Spleen (tissue), 11 donors: ENCODE measurements at regions not wholly inside any gene's neighbourhood (a gene's known extent, or its start where the extent isn't known, plus 50 kb on each side); places are given as distances from the start of the nearest gene placed in this dataset.

Experiments used
- DNase-seq: peaks from one replicate; pipeline ENCODE4 v3.0.0-alpha.2; 2020
- H3K27ac ChIP-seq, 8 donors: fragments of 200-600 bp; sonication (generic) in 7 of 8; 1 replicate in 4 of 8; 2 replicates in 4 of 8; pipeline versions ENCODE4 v1.5.0 to v1.8.0; 2016 to 2021; ENCODE audit warnings: inconsistent platforms in 4 of 8, mild to moderate bottlenecking in 4 of 8, moderate library complexity in 1 of 8
- H3K27me3 ChIP-seq, 7 donors: fragments of 200-600 bp; sonication (generic) in 6 of 7; replicated peaks in 1 of 7; 1 replicate in 4 of 7; 2 replicates in 3 of 7; pipeline versions ENCODE4 v1.5.0 to v1.8.0; 2016 to 2021; ENCODE audit warnings: inconsistent platforms in 3 of 7, mild to moderate bottlenecking in 1 of 7
- H3K36me3 ChIP-seq, 6 donors: fragments of 200-600 bp; sonication (generic) in 5 of 6; 1 replicate in 4 of 6; 2 replicates in 2 of 6; pipeline versions ENCODE4 v1.5.0 to v1.8.0; 2016 to 2021; ENCODE audit warnings: inconsistent platforms in 2 of 6
- H3K4me1 ChIP-seq, 6 donors: fragments of 200-600 bp; sonication (generic) in 5 of 6; 1 replicate in 3 of 6; 2 replicates in 3 of 6; pipeline versions ENCODE4 v1.5.0 to v1.8.0; 2016 to 2021; ENCODE audit warnings: inconsistent platforms in 3 of 6
- H3K4me3 ChIP-seq, 8 donors: fragments of 200-600 bp; sonication (generic) in 7 of 8; 1 replicate in 4 of 8; 2 replicates in 4 of 8; pipeline versions ENCODE4 v1.5.0 to v1.8.0; 2016 to 2021; ENCODE audit warnings: inconsistent platforms in 4 of 8, mild to moderate bottlenecking in 4 of 8, moderate library complexity in 2 of 8
- H3K9me3 ChIP-seq, 8 donors: fragments of 200-600 bp; sonication (generic) in 7 of 8; 1 replicate in 4 of 8; 2 replicates in 4 of 8; pipeline versions ENCODE4 v1.5.0 to v1.8.0; 2016 to 2021; ENCODE audit warnings: inconsistent platforms in 4 of 8
- POLR2A ChIP-seq, 3 donors: fragments of 450-650 bp; IDR thresholded peaks; one replicate each; pipeline ENCODE4 v1.5.1; 2017; ENCODE audit warnings: antibody characterized with exemption in 3 of 3, mild to moderate bottlenecking in 1 of 3
- POLR2AphosphoS5 ChIP-seq, 3 donors: sonication (generic); formaldehyde crosslinking; IDR thresholded peaks; one replicate each; pipeline ENCODE4 v1.5.1; 2017; ENCODE audit warnings: antibody characterized with exemption in 3 of 3
- WGBS, 5 donors: extraction: QIAGEN DNeasy Blood & Tissue Kit in 3 of 5; methylation state at CpG; one replicate each; pipeline versions ENCODE4 v1.1.5 to v1.1.7; 2013 to 2018; 5-methylcytosine and 5-hydroxymethylcytosine counted together
- intact Hi-C: fragments of 100-400 bp; cut with DNase I; formaldehyde crosslinking; loops from one replicate; pipeline ENCODE4 v1.15.0; 2023; ENCODE audit warnings: low total_unique reads
- TF ChIP-seq, protein P1 (sequence below), 11 experiments: fragments of 200-600 bp in 7 of 11; fragments of 450-650 bp in 4 of 11; sonication (generic) in 4 of 11; IDR thresholded peaks in 8 of 11; conservative IDR thresholded peaks in 3 of 11; 1 replicate in 7 of 11; 2 replicates in 4 of 11; pipeline versions ENCODE4 v1.4.0 to v1.8.0; 2016 to 2021; ENCODE audit warnings: antibody characterized with exemption in 11 of 11, inconsistent platforms in 4 of 11, mild to moderate bottlenecking in 1 of 11
- donor health status: healthy with polysubstance abuse.
- donor health status: DM: no; HTN: no; CAD: no; lungs with moderate emphysema.
- donor health status: DM: no; HTN: no; CAD: no.
- donor health status: Bipolar disorder and iron deficiency.
- donor health status: healthy.
- donor health status: DM: no; HTN: no; CAD: no.
- donor health status: DM: yes; HTN: yes; CAD: no.

DNA sequence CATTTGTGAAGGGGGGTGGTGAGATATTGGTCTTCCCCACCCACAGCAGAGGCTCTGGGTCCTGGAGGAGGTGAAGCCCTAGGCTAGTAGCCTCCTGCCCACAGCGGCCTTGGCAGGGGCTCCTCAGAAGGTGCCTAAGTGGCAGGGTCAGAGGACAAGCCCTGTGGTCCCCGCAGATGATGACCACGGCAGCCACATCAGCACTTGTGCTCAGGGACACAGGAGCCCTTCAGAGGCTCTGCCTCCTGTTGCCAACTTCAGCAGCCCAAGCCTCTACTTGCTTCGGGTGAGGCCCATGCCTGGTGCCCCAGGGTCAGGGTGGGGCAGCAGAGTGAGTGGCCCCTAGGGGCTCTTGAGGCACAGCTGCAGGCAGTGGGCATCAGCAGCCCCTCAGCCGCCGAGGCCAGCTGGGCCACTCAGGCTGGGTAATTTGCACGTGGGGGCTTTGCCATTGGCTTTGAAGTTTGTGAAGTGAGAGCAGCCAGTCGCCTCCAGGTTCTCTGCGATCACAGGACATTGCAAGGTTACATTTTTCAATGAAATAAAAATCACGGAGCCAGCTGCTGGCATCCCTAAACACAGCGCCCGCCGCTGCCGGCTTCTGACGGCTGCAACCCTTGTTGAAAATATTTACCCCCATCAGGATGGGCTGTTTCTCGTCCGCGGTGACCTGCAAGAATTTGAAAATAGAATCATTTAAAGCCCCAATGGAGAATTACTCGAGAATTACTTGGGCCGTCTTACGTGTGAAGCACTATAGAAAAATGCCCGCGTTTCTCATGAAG is 108.5 kb downstream of the HMX1 start:
- DNase-seq: peak; percentile 64
- H3K27me3 ChIP-seq: peaks cover 0 to 39% (median 0%) of the 10 kb centered on the region in 7 donors
- H3K9me3 ChIP-seq: no peaks in the 10 kb centered on the region
- no peaks in the 10 kb centered on the region for H3K36me3 ChIP-seq
- H3K4me3 ChIP-seq: no peak overlapping the region
- no peak overlapping the region for H3K27ac ChIP-seq
- intact Hi-C loops: no loop called here
- TF ChIP-seq POLR2A (IDR thresholded peaks at IDR 0.05) (no peak), POLR2AphosphoS5 (IDR thresholded peaks at IDR 0.05) (no peak)
- TF ChIP-seq, protein P1, sequence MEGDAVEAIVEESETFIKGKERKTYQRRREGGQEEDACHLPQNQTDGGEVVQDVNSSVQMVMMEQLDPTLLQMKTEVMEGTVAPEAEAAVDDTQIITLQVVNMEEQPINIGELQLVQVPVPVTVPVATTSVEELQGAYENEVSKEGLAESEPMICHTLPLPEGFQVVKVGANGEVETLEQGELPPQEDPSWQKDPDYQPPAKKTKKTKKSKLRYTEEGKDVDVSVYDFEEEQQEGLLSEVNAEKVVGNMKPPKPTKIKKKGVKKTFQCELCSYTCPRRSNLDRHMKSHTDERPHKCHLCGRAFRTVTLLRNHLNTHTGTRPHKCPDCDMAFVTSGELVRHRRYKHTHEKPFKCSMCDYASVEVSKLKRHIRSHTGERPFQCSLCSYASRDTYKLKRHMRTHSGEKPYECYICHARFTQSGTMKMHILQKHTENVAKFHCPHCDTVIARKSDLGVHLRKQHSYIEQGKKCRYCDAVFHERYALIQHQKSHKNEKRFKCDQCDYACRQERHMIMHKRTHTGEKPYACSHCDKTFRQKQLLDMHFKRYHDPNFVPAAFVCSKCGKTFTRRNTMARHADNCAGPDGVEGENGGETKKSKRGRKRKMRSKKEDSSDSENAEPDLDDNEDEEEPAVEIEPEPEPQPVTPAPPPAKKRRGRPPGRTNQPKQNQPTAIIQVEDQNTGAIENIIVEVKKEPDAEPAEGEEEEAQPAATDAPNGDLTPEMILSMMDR (IDR thresholded peaks at IDR 0.05 in 8 of 11, conservative IDR thresholded peaks at IDR 0.05 in 3 of 11): no peak
- WGBS, 5 donors: 78 to 90% (median 82%) methylated on average over 22 to 23 of the region's 23 CpGs
- no peaks in the 10 kb centered on the region for H3K4me1 ChIP-seq

DNA sequence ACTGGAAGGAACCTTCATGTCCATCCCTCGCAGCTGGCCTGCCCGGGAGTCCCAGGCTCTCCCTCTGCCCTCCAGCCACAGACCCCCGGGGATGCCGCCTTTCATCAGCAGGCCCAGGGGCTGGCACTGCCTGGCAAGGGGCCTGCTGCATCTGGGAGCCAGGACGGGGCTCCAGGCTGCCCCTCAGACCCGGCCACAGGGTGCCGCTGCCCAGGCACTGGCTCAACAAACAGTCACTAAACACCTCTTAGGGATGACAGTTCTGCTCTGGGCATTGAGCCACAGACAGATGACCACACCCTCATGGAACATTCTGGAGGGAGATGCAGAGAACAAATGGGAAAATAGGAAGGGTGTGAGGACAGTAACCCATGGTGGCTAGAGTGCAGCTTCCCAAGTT is 109.3 kb downstream of the HMX1 start:
- H3K9me3 ChIP-seq: no peaks in the 10 kb centered on the region
- H3K4me3 ChIP-seq: no peak overlapping the region
- no peaks in the 10 kb centered on the region for H3K4me1 ChIP-seq
- H3K27ac ChIP-seq: no peak overlapping the region
- WGBS, 5 donors: 69 to 87% (median 78%) methylated on average over 7 of the region's 7 CpGs
- no peaks in the 10 kb centered on the region for H3K36me3 ChIP-seq
- DNase-seq: peak; percentile 61
- H3K27me3 ChIP-seq: peaks cover 0 to 35% (median 0%) of the 10 kb centered on the region in 7 donors
- TF ChIP-seq POLR2AphosphoS5 (IDR thresholded peaks at IDR 0.05): no peak
- TF ChIP-seq POLR2A (IDR thresholded peaks at IDR 0.05): no peak
- TF ChIP-seq, protein P1 (IDR thresholded peaks at IDR 0.05 in 8 of 11, conservative IDR thresholded peaks at IDR 0.05 in 3 of 11): no peak
- intact Hi-C loops: no loop called here

DNA sequence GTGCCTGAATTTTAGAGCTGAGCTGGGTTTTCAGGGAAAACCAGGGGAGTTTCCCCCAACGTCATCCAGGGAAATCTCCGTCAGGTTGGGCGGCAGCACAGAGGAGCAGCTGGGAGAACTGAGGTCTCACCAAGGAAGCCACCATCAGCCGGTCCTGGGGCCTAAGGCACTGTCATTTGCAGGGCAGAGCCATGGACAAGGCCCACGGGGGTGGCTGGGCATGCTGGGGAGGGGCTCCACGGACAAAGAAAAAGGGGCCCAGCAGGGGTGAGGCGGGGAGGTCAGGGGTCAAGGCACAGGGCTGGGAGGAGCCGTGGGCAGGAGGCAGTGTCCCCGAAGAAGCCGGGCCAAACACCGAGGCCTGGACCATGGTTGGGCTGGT is 109.8 kb downstream of the HMX1 start:
- peak; percentile 67 for DNase-seq
- no peak for TF ChIP-seq POLR2A (IDR thresholded peaks at IDR 0.05)
- TF ChIP-seq, protein P1 (IDR thresholded peaks at IDR 0.05 in 8 of 11, conservative IDR thresholded peaks at IDR 0.05 in 3 of 11): no peak
- no peak for TF ChIP-seq POLR2AphosphoS5 (IDR thresholded peaks at IDR 0.05)
- Histone ChIP-seq H3K36me3 (no peaks in the 10 kb centered on the region), H3K27ac (no peak overlapping the region), H3K4me1 (no peaks in the 10 kb centered on the region), H3K4me3 (no peak overlapping the region), H3K27me3 (peaks cover 0 to 35% (median 0%) of the 10 kb centered on the region in 7 donors), H3K9me3 (no peaks in the 10 kb centered on the region)
- intact Hi-C loops: no loop called here
- WGBS, 5 donors: 61 to 79% (median 68%) methylated on average over 10 to 11 of the region's 11 CpGs

DNA sequence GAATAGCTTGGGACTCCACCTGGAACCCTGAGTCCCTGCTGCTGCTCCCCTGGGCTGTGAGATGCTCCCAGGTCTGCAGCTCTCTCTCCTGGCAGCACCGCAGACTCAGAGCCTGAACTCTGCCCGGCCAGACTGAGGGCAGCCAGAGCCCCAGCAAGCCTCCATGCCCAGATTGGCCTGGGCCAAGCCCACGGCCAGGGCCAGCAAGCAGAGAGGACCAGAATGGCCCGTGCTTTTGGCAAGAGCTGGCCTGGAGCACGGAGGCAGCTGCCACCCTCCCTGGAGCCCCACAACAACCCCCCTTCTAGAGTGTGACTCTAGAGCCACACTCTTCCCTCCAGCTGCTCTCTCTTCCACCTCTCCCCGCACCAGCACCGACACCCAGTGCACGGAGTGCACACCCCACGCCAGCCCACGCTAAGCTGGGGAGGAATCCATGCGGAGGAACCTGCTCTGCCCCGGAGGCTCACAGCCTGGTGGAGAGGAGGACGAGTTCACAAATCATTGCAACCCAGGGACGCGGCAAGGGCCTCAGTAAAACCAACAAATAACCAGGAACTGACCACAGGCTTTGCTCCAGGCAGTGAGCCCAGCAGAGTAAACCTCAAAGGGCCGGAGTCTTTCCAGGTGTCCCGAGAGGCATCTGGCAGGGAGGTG is 110.3 kb downstream of the HMX1 start:
- no peaks in the 10 kb centered on the region for H3K36me3 ChIP-seq
- no peaks in the 10 kb centered on the region for H3K9me3 ChIP-seq
- 67 to 73% (median 72%) methylated on average over 14 to 17 of the region's 17 CpGs for WGBS, 5 donors
- intact Hi-C loops: no loop called here
- H3K4me1 ChIP-seq: no peaks in the 10 kb centered on the region
- TF ChIP-seq, protein P1 (IDR thresholded peaks at IDR 0.05 in 8 of 11, conservative IDR thresholded peaks at IDR 0.05 in 3 of 11): no peak
- TF ChIP-seq POLR2AphosphoS5 (IDR thresholded peaks at IDR 0.05): no peak
- TF ChIP-seq POLR2A (IDR thresholded peaks at IDR 0.05): no peak
- no peak overlapping the region for H3K27ac ChIP-seq
- peak; percentile 64 for DNase-seq
- no peak overlapping the region for H3K4me3 ChIP-seq
- H3K27me3 ChIP-seq: peaks cover 0 to 30% (median 0%) of the 10 kb centered on the region in 7 donors
